Breast epithelium (tissue), 4 donors: ENCODE measurements at regions not wholly inside any gene's neighbourhood (a gene's known extent, or its start where the extent isn't known, plus 50 kb on each side); places are given as distances from the start of the nearest gene placed in this dataset.

Source experiments
- DNase-seq, 2 donors: peaks; one replicate each; pipeline ENCODE4 v3.0.0-alpha.2; 2019; ENCODE audit warnings: low spot score in 2 of 2
- H3K27ac ChIP-seq, 2 donors: fragments of 200-600 bp; sonication (generic) in 1 of 2; one replicate each; pipeline ENCODE4 v1.5.1; 2016 to 2019; ENCODE audit warnings: mild to moderate bottlenecking in 1 of 2
- H3K27me3 ChIP-seq, 2 donors: fragments of 200-600 bp; sonication (generic) in 1 of 2; one replicate each; pipeline versions ENCODE4 v1.5.1 to v1.6.0; 2017 to 2019; ENCODE audit warnings: control low read depth in 1 of 2, mild to moderate bottlenecking in 1 of 2
- H3K36me3 ChIP-seq: fragments of 200-600 bp; one replicate; pipeline ENCODE4 v1.5.1; 2019
- H3K4me1 ChIP-seq, 2 donors: fragments of 200-600 bp; sonication (generic); one replicate each; pipeline ENCODE4 v1.5.1; 2016 to 2019; ENCODE audit warnings: control low read depth in 1 of 2
- H3K4me3 ChIP-seq, 3 donors: fragments of 200-600 bp; sonication (generic); 1 replicate in 2 of 3; 2 replicates in 1 of 3; pipeline ENCODE4 v1.5.1; 2016 to 2019; ENCODE audit warnings: mild to moderate bottlenecking in 3 of 3, moderate library complexity in 2 of 3
- H3K9me3 ChIP-seq, 2 donors: fragments of 200-600 bp; sonication (generic) in 1 of 2; one replicate each; pipeline ENCODE4 v1.5.1; 2016 to 2019; ENCODE audit warnings: control low read depth in 1 of 2
- POLR2A ChIP-seq: fragments of 450-650 bp; IDR thresholded peaks from one replicate; pipeline ENCODE4 v1.6.1; 2016; ENCODE audit warnings: antibody characterized with exemption, mild to moderate bottlenecking, moderate library complexity
- POLR2AphosphoS5 ChIP-seq, 3 donors: sonication (generic); formaldehyde crosslinking; IDR thresholded peaks; one replicate each; pipeline ENCODE4 v1.6.1; 2017; ENCODE audit warnings: antibody characterized with exemption in 3 of 3
- intact Hi-C: fragments of 100-400 bp; cut with DNase I; formaldehyde crosslinking; loops from one replicate; pipeline ENCODE4 v1.15.1; 2023; ENCODE audit warnings: low total_unique reads
- TF ChIP-seq, protein P1 (sequence below), 3 donors: fragments of 450-650 bp; IDR thresholded peaks; one replicate each; pipeline ENCODE4 v1.5.1; 2016 to 2017; ENCODE audit warnings: antibody characterized with exemption in 3 of 3, mild to moderate bottlenecking in 3 of 3, moderate library complexity in 3 of 3

DNA sequence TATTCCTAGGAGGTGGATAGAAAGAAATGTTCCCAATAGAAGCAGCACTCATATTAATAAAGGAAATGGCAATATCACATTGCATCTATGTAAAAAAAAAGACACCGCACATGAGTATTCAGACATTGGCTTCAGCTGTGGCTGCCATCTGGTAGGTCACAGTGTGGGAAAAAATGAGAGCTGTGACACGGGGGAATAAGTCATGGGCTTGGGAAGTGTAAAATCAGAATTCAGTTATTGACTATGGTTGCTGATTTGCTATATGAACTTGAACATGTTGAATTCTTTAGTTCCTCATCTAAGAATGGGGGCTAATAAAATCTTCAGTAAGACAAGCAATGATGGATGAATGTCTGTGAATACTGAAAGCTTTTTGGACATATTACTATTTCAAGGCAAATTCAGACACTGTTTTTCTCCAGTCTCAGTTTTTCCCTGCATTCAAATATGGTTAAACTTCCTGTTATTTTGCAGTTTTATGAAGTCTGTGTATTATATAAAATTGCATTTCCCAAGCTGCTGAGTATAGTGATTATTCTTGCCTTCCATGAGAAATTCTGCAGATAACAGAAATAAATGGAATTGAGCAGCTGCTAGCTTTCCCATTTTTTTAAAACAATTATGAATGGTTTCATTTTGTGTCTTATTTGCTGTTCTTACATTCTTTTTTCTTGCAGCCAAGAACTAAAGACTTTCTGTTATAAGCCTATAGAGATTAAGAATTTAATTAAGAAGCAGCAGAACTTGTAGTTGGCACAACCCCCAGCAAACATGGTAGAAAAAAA lies 221.0 kb downstream of the ANKRD50 start:
- intact Hi-C loops, result no loop called here
- H3K9me3 ChIP-seq, result no peaks in the 10 kb centered on the region
- no peak overlapping the region for H3K27ac ChIP-seq
- DNase-seq, result no peak
- H3K27me3 ChIP-seq, result no peaks in the 10 kb centered on the region
- TF ChIP-seq POLR2AphosphoS5 (IDR thresholded peaks at IDR 0.05) (no peak), POLR2A (no peak)
- TF ChIP-seq, protein P1, sequence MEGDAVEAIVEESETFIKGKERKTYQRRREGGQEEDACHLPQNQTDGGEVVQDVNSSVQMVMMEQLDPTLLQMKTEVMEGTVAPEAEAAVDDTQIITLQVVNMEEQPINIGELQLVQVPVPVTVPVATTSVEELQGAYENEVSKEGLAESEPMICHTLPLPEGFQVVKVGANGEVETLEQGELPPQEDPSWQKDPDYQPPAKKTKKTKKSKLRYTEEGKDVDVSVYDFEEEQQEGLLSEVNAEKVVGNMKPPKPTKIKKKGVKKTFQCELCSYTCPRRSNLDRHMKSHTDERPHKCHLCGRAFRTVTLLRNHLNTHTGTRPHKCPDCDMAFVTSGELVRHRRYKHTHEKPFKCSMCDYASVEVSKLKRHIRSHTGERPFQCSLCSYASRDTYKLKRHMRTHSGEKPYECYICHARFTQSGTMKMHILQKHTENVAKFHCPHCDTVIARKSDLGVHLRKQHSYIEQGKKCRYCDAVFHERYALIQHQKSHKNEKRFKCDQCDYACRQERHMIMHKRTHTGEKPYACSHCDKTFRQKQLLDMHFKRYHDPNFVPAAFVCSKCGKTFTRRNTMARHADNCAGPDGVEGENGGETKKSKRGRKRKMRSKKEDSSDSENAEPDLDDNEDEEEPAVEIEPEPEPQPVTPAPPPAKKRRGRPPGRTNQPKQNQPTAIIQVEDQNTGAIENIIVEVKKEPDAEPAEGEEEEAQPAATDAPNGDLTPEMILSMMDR (IDR thresholded peaks at IDR 0.05), result no peak
- no peaks in the 10 kb centered on the region for H3K4me1 ChIP-seq
- H3K4me3 ChIP-seq, result no peak overlapping the region
- H3K36me3 ChIP-seq, result no peaks in the 10 kb centered on the region

DNA sequence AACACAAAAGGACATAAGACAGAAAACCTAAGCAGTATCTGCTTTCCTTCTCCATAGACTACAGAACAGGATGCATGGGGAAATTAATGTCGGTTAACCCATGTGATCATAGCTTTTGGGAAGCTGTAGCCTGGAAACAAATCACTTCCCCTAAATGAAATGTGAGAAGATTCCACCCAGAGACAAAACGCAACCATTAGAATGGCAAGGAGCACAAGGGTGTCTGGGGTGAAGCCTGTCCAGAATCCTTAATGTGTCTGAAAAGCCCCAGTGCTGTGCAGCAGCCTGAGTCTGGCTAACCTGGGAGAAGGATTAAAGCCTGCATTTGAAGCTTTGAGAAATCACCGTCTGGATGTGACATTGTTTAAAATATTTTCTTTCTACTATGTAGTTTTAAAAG lies 213.3 kb downstream of the ANKRD50 start:
- Histone ChIP-seq H3K4me3 (no peak overlapping the region), H3K36me3 (no peaks in the 10 kb centered on the region), H3K9me3 (no peaks in the 10 kb centered on the region), H3K4me1 (no peaks in the 10 kb centered on the region), H3K27ac (no peak overlapping the region), H3K27me3 (no peaks in the 10 kb centered on the region)
- TF ChIP-seq, protein P1 (IDR thresholded peaks at IDR 0.05), result no peak
- TF ChIP-seq POLR2A, result no peak
- no peak for TF ChIP-seq POLR2AphosphoS5 (IDR thresholded peaks at IDR 0.05)
- intact Hi-C loops, result no loop called here
- no peak for DNase-seq

DNA sequence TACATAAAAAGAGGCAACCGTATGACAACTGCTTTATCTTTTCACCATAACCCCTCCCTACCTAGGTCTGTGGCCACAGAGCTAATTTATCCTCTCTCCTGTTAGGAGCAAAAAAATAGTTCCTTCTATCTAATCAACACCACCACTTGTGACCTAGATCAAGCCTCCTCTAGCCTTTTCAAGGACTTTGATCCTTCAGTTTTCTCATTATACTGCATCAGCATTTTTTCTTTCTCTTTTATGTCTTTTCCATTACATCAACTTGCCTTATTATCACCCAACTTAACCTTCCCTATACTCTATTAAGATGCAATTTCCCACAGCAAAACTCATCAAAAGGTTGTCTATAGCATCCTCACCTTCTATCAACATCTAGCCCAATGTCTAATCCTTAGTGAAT lies 211.0 kb downstream of the ANKRD50 start:
- no peaks in the 10 kb centered on the region for H3K27me3 ChIP-seq
- H3K4me1 ChIP-seq, result no peaks in the 10 kb centered on the region
- no peak for DNase-seq
- no peak overlapping the region for H3K27ac ChIP-seq
- no peaks in the 10 kb centered on the region for H3K9me3 ChIP-seq
- intact Hi-C loops, result no loop called here
- no peaks in the 10 kb centered on the region for H3K36me3 ChIP-seq
- no peak for TF ChIP-seq POLR2A
- H3K4me3 ChIP-seq, result no peak overlapping the region

DNA sequence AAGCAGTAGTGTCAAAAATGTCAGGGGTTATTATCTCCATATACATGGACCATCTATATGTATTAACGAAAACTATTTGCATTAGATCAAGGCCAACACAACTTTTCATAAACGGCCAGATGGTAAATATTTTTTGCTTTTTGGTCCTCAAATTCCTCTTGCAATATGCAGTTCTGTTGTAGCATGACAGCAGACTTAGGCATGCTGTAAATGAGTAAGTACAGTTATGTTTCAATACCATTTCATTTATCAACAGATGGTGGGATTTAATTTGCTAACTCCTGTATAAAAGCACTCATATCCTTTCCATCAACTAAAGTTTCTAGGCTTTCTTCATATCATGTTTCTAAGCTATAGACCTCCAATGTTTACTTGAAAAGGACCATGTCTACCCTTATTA lies 208.1 kb downstream of the ANKRD50 start:
- Histone ChIP-seq H3K4me3 (no peak overlapping the region), H3K9me3 (no peaks in the 10 kb centered on the region), H3K4me1 (no peaks in the 10 kb centered on the region), H3K27ac (no peak overlapping the region), H3K27me3 (no peaks in the 10 kb centered on the region), H3K36me3 (no peaks in the 10 kb centered on the region)
- no peak for TF ChIP-seq POLR2A
- no peak for TF ChIP-seq POLR2AphosphoS5 (IDR thresholded peaks at IDR 0.05)
- TF ChIP-seq, protein P1 (IDR thresholded peaks at IDR 0.05), result no peak
- no peak for DNase-seq
- intact Hi-C loops, result no loop called here

DNA sequence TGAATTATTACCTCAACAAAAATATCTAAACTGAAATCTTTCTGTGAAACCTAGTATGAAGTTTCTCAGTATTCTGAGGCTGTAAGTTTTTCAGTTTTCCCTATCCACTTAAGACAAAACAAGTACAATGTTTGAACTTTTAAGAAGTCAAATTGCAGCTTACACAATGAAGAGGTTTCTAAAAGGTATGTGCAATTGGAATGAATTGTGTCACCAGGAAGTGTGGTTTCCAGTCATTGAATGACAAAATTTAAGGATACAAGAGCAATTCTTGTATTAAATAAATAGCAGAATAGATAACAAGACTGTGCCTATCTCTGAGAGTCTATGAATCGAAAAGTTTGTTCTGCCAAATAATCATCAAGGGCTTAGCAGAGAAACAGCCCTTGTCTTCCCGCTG lies 207.3 kb downstream of the ANKRD50 start:
- no peaks in the 10 kb centered on the region for H3K9me3 ChIP-seq
- H3K4me1 ChIP-seq, result no peaks in the 10 kb centered on the region
- no peak overlapping the region for H3K4me3 ChIP-seq
- H3K27ac ChIP-seq, result no peak overlapping the region
- no peak for TF ChIP-seq POLR2A
- TF ChIP-seq POLR2AphosphoS5 (IDR thresholded peaks at IDR 0.05), result no peak
- TF ChIP-seq, protein P1 (IDR thresholded peaks at IDR 0.05), result no peak
- no peaks in the 10 kb centered on the region for H3K27me3 ChIP-seq
- H3K36me3 ChIP-seq, result no peaks in the 10 kb centered on the region
- intact Hi-C loops, result no loop called here
- no peak for DNase-seq
